HL-60/S4 treated with retinoic acid at 250 ng/mL for 4 days and 3 days (cell line): ENCODE measurements at regions not wholly inside any gene's neighbourhood (a gene's known extent, or its start where the extent isn't known, plus 50 kb on each side); places are given as distances from the start of the nearest gene placed in this dataset.

Source experiments
- in situ Hi-C: fragments of 300-500 bp; cut with MboI; formaldehyde crosslinking; loops from 2 replicates; pipeline ENCODE4 v1.7.0; 2022; ENCODE audit warnings: low sequenced_read_pairs

GRCh38 chr12:94025756-94026155 lies 122.6 kb upstream of the PLXNC1 start:
- in situ Hi-C loops, result no loop called here

GRCh38 chr12:94026596-94026995 lies 121.8 kb upstream of the PLXNC1 start:
- in situ Hi-C loops, result no loop called here

- in situ Hi-C loops, result no loop called here
Observed at GRCh38 chr12:94027561-94027960, 120.8 kb upstream of the PLXNC1 start.

- in situ Hi-C loops, result no loop called here
Observed at GRCh38 chr12:94031763-94032162, 116.6 kb upstream of the PLXNC1 start.

GRCh38 chr12:94032368-94032767 lies 116.0 kb upstream of the PLXNC1 start:
- in situ Hi-C loops, result no loop called here

- in situ Hi-C loops, result no loop called here
Observed at GRCh38 chr12:94033101-94033500, 115.3 kb upstream of the PLXNC1 start.

GRCh38 chr12:94033784-94034183 lies 114.6 kb upstream of the PLXNC1 start:
- in situ Hi-C loops, result no loop called here

- in situ Hi-C loops, result no loop called here
Observed at GRCh38 chr12:94037444-94037843, 110.9 kb upstream of the PLXNC1 start.

GRCh38 chr12:94038605-94039004 lies 109.8 kb upstream of the PLXNC1 start:
- in situ Hi-C loops, result no loop called here

GRCh38 chr12:94039199-94039840 lies 109.1 kb upstream of the PLXNC1 start:
- in situ Hi-C loops, result no loop called here

GRCh38 chr12:94039914-94040313 lies 108.5 kb upstream of the PLXNC1 start:
- in situ Hi-C loops, result no loop called here

- in situ Hi-C loops, result no loop called here
Observed at GRCh38 chr12:94041850-94042249, 106.5 kb upstream of the PLXNC1 start.

GRCh38 chr12:94042321-94042720 lies 106.1 kb upstream of the PLXNC1 start:
- in situ Hi-C loops, result no loop called here

GRCh38 chr12:94046626-94047410 lies 101.6 kb upstream of the PLXNC1 start:
- in situ Hi-C loops, result no loop called here

- in situ Hi-C loops, result no loop called here
Observed at GRCh38 chr12:94047781-94048567, 100.4 kb upstream of the PLXNC1 start.

GRCh38 chr12:94048757-94049156 lies 99.6 kb upstream of the PLXNC1 start:
- in situ Hi-C loops, result no loop called here

- in situ Hi-C loops, result no loop called here
Observed at GRCh38 chr12:94049718-94050117, 98.7 kb upstream of the PLXNC1 start.

GRCh38 chr12:94053676-94054075 lies 94.7 kb upstream of the PLXNC1 start:
- in situ Hi-C loops, result no loop called here

- in situ Hi-C loops, result no loop called here
Observed at GRCh38 chr12:94055528-94055927, 92.8 kb upstream of the PLXNC1 start.

GRCh38 chr12:94056419-94057158 lies 91.8 kb upstream of the PLXNC1 start:
- in situ Hi-C loops, result no loop called here
